ENCODE measurements at regions not wholly inside any gene's neighbourhood (a gene's known extent, or its start where the extent isn't known, plus 50 kb on each side); places are given as distances from the start of the nearest gene placed in this dataset.

GRCh38 chr6:11358904-11359830 is 126.7 kb upstream of the NEDD9 start:
- no peak for DNase-seq (ENCODE audit: low read depth in 2 of 2)

GRCh38 chr6:11357285-11357684 is 124.8 kb upstream of the NEDD9 start:
- DNase-seq (ENCODE audit: low read depth in 2 of 2): no peak

GRCh38 chr6:11356404-11357155 is 124.1 kb upstream of the NEDD9 start:
- DNase-seq (ENCODE audit: low read depth in 2 of 2): no peak

- DNase-seq (ENCODE audit: low read depth in 2 of 2): peak; percentile 42 to 70
These were observed 121.5 kb upstream of the NEDD9 start for GRCh38 chr6:11353921-11354389.

GRCh38 chr6:11350294-11350693 is 117.8 kb upstream of the NEDD9 start:
- no peak for DNase-seq (ENCODE audit: low read depth in 2 of 2)

- no peak for DNase-seq (ENCODE audit: low read depth in 2 of 2)
These were observed 117.4 kb upstream of the NEDD9 start for GRCh38 chr6:11349880-11350279.

GRCh38 chr6:11346516-11346915 is 114.0 kb upstream of the NEDD9 start:
- DNase-seq (ENCODE audit: low read depth in 2 of 2): no peak

- no peak for DNase-seq (ENCODE audit: low read depth in 2 of 2)
These were observed 113.1 kb upstream of the NEDD9 start for GRCh38 chr6:11345536-11345935.

- DNase-seq (ENCODE audit: low read depth in 2 of 2): no peak
These were observed 111.7 kb upstream of the NEDD9 start for GRCh38 chr6:11343963-11344723.

- no peak for DNase-seq (ENCODE audit: low read depth in 2 of 2)
These were observed 109.4 kb upstream of the NEDD9 start for GRCh38 chr6:11341867-11342266.

- DNase-seq (ENCODE audit: low read depth in 2 of 2): no peak
These were observed 108.8 kb upstream of the NEDD9 start for GRCh38 chr6:11341303-11341702.

GRCh38 chr6:11339380-11339779 is 106.9 kb upstream of the NEDD9 start:
- no peak for DNase-seq (ENCODE audit: low read depth in 2 of 2)

GRCh38 chr6:11337306-11337705 is 104.8 kb upstream of the NEDD9 start:
- DNase-seq (ENCODE audit: low read depth in 2 of 2): no peak

- no peak for DNase-seq (ENCODE audit: low read depth in 2 of 2)
These were observed 103.4 kb upstream of the NEDD9 start for GRCh38 chr6:11335826-11336225.

GRCh38 chr6:11333132-11333849 is 100.8 kb upstream of the NEDD9 start:
- no peak for DNase-seq (ENCODE audit: low read depth in 2 of 2)

- DNase-seq (ENCODE audit: low read depth in 2 of 2): no peak
These were observed 100.0 kb upstream of the NEDD9 start for GRCh38 chr6:11332463-11332862.

GRCh38 chr6:11331111-11331510 is 98.6 kb upstream of the NEDD9 start:
- no peak for DNase-seq (ENCODE audit: low read depth in 2 of 2)

- no peak for DNase-seq (ENCODE audit: low read depth in 2 of 2)
These were observed 97.9 kb upstream of the NEDD9 start for GRCh38 chr6:11330413-11330760.

- no peak for DNase-seq (ENCODE audit: low read depth in 2 of 2)
These were observed 97.4 kb upstream of the NEDD9 start for GRCh38 chr6:11329726-11330412.

- no peak for DNase-seq (ENCODE audit: low read depth in 2 of 2)
These were observed 96.3 kb upstream of the NEDD9 start for GRCh38 chr6:11328613-11329247.

Measured in stimulated activated CD8-positive, alpha-beta memory T cell treated with anti-CD3 and anti-CD28 coated beads, Interleukin-15, amount 100 ng/mL, for 4 hours (primary cell).